ENCODE measurements at regions not wholly inside any gene's neighbourhood (a gene's known extent, or its start where the extent isn't known, plus 50 kb on each side); places are given as distances from the start of the nearest gene placed in this dataset.

DNA sequence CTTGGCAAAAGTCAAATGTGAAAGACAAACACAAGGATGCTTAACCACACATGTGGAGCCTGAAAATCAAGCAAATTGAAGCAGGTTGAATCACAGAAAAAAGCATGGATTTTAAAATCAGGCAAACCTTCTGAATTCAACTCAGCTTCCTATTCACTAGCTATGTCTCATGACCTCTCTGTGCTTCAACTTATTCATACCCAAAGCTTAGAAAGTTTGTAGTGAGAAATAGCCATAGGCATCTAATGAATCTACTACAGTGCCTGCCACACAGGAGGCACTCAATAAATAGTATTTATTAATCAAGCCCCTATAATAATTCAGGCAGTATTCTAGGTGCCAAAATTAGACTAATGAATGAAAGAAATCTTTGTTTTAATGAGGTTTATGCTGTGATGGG lies 112.2 kb upstream of the TNFAIP3 start:
- H3K27ac ChIP-seq (ENCODE audit: low read length) = no peak overlapping the region
- no peaks in the 10 kb centered on the region for H3K9me3 ChIP-seq (ENCODE audit: control insufficient read depth in 1 of 2, low read length in 2 of 2)
- H3K27me3 ChIP-seq (ENCODE audit: low read depth, low read length) = no peaks in the 10 kb centered on the region
- no peaks in the 10 kb centered on the region for H3K36me3 ChIP-seq (ENCODE audit: control insufficient read depth in 1 of 2, insufficient read depth in 2 of 2, low read length in 2 of 2)
- H3K4me1 ChIP-seq (ENCODE audit: control insufficient read depth in 1 of 2, insufficient read depth in 2 of 2, low read length in 2 of 2) = peaks cover 0 to 2% of the 10 kb centered on the region in 2 donors
- no peak overlapping the region for H3K4me3 ChIP-seq (ENCODE audit: low read depth in 1 of 2, low read length in 2 of 2)

GRCh38 chr6:137755284-137755683 lies 111.8 kb upstream of the TNFAIP3 start:
- no peaks in the 10 kb centered on the region for H3K9me3 ChIP-seq (ENCODE audit: control insufficient read depth in 1 of 2, low read length in 2 of 2)
- no peaks in the 10 kb centered on the region for H3K27me3 ChIP-seq (ENCODE audit: low read depth, low read length)
- H3K36me3 ChIP-seq (ENCODE audit: control insufficient read depth in 1 of 2, insufficient read depth in 2 of 2, low read length in 2 of 2) = no peaks in the 10 kb centered on the region
- no peaks in the 10 kb centered on the region for H3K4me1 ChIP-seq (ENCODE audit: control insufficient read depth in 1 of 2, insufficient read depth in 2 of 2, low read length in 2 of 2)
- no peak overlapping the region for H3K4me3 ChIP-seq (ENCODE audit: low read depth in 1 of 2, low read length in 2 of 2)
- no peak overlapping the region for H3K27ac ChIP-seq (ENCODE audit: low read length)

DNA sequence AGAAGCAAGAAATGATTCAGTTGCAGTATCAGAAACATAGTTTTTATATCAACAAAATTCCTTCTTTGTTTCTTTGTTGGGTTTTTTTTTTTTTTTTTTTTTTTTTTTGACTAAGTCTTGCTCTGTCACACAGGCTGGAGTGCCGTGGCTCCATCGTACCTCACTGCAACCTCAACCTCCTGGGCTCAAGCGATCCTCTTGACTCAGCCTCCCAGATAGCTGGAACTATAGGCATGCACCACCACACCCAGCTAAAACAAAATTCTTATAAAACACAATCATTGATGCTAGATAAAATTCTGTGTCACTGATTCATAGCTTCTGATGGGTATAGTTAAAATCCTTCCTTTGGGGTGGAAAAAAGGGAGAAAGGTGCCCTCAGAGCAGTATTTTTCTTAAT lies 110.3 kb upstream of the TNFAIP3 start:
- Histone ChIP-seq H3K27me3 (ENCODE audit: low read depth, low read length) (no peaks in the 10 kb centered on the region), H3K27ac (ENCODE audit: low read length) (no peak overlapping the region), H3K9me3 (ENCODE audit: control insufficient read depth in 1 of 2, low read length in 2 of 2) (no peaks in the 10 kb centered on the region), H3K36me3 (ENCODE audit: control insufficient read depth in 1 of 2, insufficient read depth in 2 of 2, low read length in 2 of 2) (no peaks in the 10 kb centered on the region), H3K4me3 (ENCODE audit: low read depth in 1 of 2, low read length in 2 of 2) (no peak overlapping the region), H3K4me1 (ENCODE audit: control insufficient read depth in 1 of 2, insufficient read depth in 2 of 2, low read length in 2 of 2) (no peaks in the 10 kb centered on the region)

GRCh38 chr6:137758661-137759060 lies 108.4 kb upstream of the TNFAIP3 start:
- H3K9me3 ChIP-seq (ENCODE audit: control insufficient read depth in 1 of 2, low read length in 2 of 2) = no peaks in the 10 kb centered on the region
- H3K27ac ChIP-seq (ENCODE audit: low read length) = no peak overlapping the region
- H3K4me1 ChIP-seq (ENCODE audit: control insufficient read depth in 1 of 2, insufficient read depth in 2 of 2, low read length in 2 of 2) = no peaks in the 10 kb centered on the region
- H3K27me3 ChIP-seq (ENCODE audit: low read depth, low read length) = no peaks in the 10 kb centered on the region
- no peaks in the 10 kb centered on the region for H3K36me3 ChIP-seq (ENCODE audit: control insufficient read depth in 1 of 2, insufficient read depth in 2 of 2, low read length in 2 of 2)
- H3K4me3 ChIP-seq (ENCODE audit: low read depth in 1 of 2, low read length in 2 of 2) = no peak overlapping the region

DNA sequence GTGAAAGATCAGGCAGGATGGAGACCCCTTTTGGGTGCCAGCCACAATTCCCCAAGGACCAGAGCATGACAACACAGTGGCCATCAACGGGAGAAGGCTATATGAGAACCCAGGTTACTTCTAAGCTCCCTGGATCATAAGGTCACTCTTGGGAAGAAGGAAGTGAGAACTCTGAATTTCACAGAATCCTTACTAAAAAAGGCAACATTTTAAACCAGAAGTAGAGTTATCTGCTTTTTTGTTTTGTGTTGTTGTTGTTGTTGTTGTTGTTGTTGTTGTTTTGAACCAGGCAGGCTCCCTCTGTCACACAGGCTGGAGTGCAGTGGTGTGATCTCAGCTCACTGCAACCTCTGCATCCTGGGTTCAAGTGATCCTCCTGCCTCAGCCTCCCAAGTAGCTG lies 107.4 kb upstream of the TNFAIP3 start:
- no peak overlapping the region for H3K27ac ChIP-seq (ENCODE audit: low read length)
- no peaks in the 10 kb centered on the region for H3K9me3 ChIP-seq (ENCODE audit: control insufficient read depth in 1 of 2, low read length in 2 of 2)
- H3K36me3 ChIP-seq (ENCODE audit: control insufficient read depth in 1 of 2, insufficient read depth in 2 of 2, low read length in 2 of 2) = no peaks in the 10 kb centered on the region
- no peak overlapping the region for H3K4me3 ChIP-seq (ENCODE audit: low read depth in 1 of 2, low read length in 2 of 2)
- H3K27me3 ChIP-seq (ENCODE audit: low read depth, low read length) = no peaks in the 10 kb centered on the region
- no peaks in the 10 kb centered on the region for H3K4me1 ChIP-seq (ENCODE audit: control insufficient read depth in 1 of 2, insufficient read depth in 2 of 2, low read length in 2 of 2)

GRCh38 chr6:137761072-137761471 lies 106.0 kb upstream of the TNFAIP3 start:
- no peaks in the 10 kb centered on the region for H3K36me3 ChIP-seq (ENCODE audit: control insufficient read depth in 1 of 2, insufficient read depth in 2 of 2, low read length in 2 of 2)
- no peak overlapping the region for H3K4me3 ChIP-seq (ENCODE audit: low read depth in 1 of 2, low read length in 2 of 2)
- no peaks in the 10 kb centered on the region for H3K27me3 ChIP-seq (ENCODE audit: low read depth, low read length)
- no peaks in the 10 kb centered on the region for H3K4me1 ChIP-seq (ENCODE audit: control insufficient read depth in 1 of 2, insufficient read depth in 2 of 2, low read length in 2 of 2)
- no peak overlapping the region for H3K27ac ChIP-seq (ENCODE audit: low read length)
- H3K9me3 ChIP-seq (ENCODE audit: control insufficient read depth in 1 of 2, low read length in 2 of 2) = no peaks in the 10 kb centered on the region

- no peaks in the 10 kb centered on the region for H3K36me3 ChIP-seq (ENCODE audit: control insufficient read depth in 1 of 2, insufficient read depth in 2 of 2, low read length in 2 of 2)
- H3K9me3 ChIP-seq (ENCODE audit: control insufficient read depth in 1 of 2, low read length in 2 of 2) = no peaks in the 10 kb centered on the region
- H3K4me1 ChIP-seq (ENCODE audit: control insufficient read depth in 1 of 2, insufficient read depth in 2 of 2, low read length in 2 of 2) = no peaks in the 10 kb centered on the region
- no peak overlapping the region for H3K4me3 ChIP-seq (ENCODE audit: low read depth in 1 of 2, low read length in 2 of 2)
- no peak overlapping the region for H3K27ac ChIP-seq (ENCODE audit: low read length)
- no peaks in the 10 kb centered on the region for H3K27me3 ChIP-seq (ENCODE audit: low read depth, low read length)
These were observed 105.6 kb upstream of the TNFAIP3 start for GRCh38 chr6:137761487-137761886.

DNA sequence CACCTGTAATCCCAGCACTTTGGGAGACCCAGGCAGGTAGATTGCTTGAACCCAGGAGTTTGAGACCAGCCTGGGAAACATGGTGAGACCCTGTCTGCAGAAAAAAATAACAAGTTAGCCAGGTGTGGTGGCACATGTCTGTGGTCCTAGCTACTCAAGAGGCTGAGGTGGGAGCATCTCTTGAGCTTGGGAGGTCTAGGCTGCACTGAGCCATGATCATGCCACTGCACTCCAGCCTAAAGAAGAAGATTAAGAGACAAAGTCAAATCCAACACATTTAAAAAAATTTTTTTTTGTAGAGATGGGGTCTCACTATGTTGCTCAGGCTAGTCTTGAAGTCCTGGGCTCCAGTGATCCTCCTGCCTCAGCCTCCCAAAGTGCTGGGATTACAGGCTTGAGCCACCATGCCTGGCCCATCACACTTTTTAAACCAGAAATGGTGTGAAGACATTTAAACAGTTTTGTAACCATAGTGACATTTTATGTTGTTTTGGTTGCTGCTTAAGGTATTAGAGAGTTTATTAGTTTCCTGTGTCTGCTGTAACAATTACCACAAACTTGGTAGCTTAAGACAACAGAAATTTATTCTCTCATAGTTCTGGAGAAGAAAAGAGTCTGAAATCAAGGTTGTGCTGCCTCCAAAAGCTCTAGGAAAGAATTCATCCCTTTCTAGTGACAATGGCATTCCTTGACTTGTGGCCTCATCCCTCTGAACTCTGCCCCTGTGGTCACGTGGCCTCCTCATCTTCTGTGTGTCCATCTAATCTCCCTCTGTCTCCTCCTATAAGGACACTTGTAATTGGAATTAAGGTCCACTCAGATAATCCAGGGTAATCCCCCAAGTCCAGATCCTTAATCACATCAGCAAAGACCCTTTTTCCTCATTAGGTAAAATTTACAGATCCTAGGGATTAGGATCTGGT lies 104.6 kb upstream of the TNFAIP3 start:
- Histone ChIP-seq H3K27ac (ENCODE audit: low read length) (no peak overlapping the region), H3K36me3 (ENCODE audit: control insufficient read depth in 1 of 2, insufficient read depth in 2 of 2, low read length in 2 of 2) (no peaks in the 10 kb centered on the region), H3K27me3 (ENCODE audit: low read depth, low read length) (no peaks in the 10 kb centered on the region), H3K4me3 (ENCODE audit: low read depth in 1 of 2, low read length in 2 of 2) (no peak overlapping the region), H3K4me1 (ENCODE audit: control insufficient read depth in 1 of 2, insufficient read depth in 2 of 2, low read length in 2 of 2) (no peaks in the 10 kb centered on the region), H3K9me3 (ENCODE audit: control insufficient read depth in 1 of 2, low read length in 2 of 2) (no peaks in the 10 kb centered on the region)

DNA sequence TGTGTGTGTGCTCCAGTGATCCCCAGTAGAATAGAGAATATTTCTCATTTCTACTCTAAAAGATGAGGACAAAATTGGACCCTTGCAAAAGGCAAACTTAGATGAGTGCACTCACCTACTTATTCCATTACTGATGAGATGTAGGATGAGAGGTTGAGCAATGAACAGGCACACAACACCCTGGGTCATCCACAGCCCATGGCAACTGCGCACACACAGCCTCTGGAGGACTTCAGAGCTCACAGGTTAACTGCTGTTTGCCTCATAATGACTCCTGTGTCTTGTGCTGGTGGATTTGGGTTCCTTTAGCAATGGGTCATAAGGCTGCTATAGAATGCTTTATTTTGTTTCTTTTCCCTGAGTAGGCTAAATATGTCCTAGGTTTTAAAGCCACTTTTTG lies 103.6 kb upstream of the TNFAIP3 start:
- no peak overlapping the region for H3K4me3 ChIP-seq (ENCODE audit: low read depth in 1 of 2, low read length in 2 of 2)
- H3K4me1 ChIP-seq (ENCODE audit: control insufficient read depth in 1 of 2, insufficient read depth in 2 of 2, low read length in 2 of 2) = no peaks in the 10 kb centered on the region
- H3K36me3 ChIP-seq (ENCODE audit: control insufficient read depth in 1 of 2, insufficient read depth in 2 of 2, low read length in 2 of 2) = no peaks in the 10 kb centered on the region
- no peaks in the 10 kb centered on the region for H3K9me3 ChIP-seq (ENCODE audit: control insufficient read depth in 1 of 2, low read length in 2 of 2)
- H3K27ac ChIP-seq (ENCODE audit: low read length) = no peak overlapping the region
- no peaks in the 10 kb centered on the region for H3K27me3 ChIP-seq (ENCODE audit: low read depth, low read length)

GRCh38 chr6:137763886-137764285 lies 103.2 kb upstream of the TNFAIP3 start:
- Histone ChIP-seq H3K9me3 (ENCODE audit: control insufficient read depth in 1 of 2, low read length in 2 of 2) (no peaks in the 10 kb centered on the region), H3K36me3 (ENCODE audit: control insufficient read depth in 1 of 2, insufficient read depth in 2 of 2, low read length in 2 of 2) (no peaks in the 10 kb centered on the region), H3K4me3 (ENCODE audit: low read depth in 1 of 2, low read length in 2 of 2) (no peak overlapping the region), H3K4me1 (ENCODE audit: control insufficient read depth in 1 of 2, insufficient read depth in 2 of 2, low read length in 2 of 2) (no peaks in the 10 kb centered on the region), H3K27me3 (ENCODE audit: low read depth, low read length) (no peaks in the 10 kb centered on the region), H3K27ac (ENCODE audit: low read length) (no peak overlapping the region)

GRCh38 chr6:137764464-137764863 lies 102.6 kb upstream of the TNFAIP3 start:
- H3K27ac ChIP-seq (ENCODE audit: low read length) = no peak overlapping the region
- no peaks in the 10 kb centered on the region for H3K4me1 ChIP-seq (ENCODE audit: control insufficient read depth in 1 of 2, insufficient read depth in 2 of 2, low read length in 2 of 2)
- no peaks in the 10 kb centered on the region for H3K36me3 ChIP-seq (ENCODE audit: control insufficient read depth in 1 of 2, insufficient read depth in 2 of 2, low read length in 2 of 2)
- no peaks in the 10 kb centered on the region for H3K9me3 ChIP-seq (ENCODE audit: control insufficient read depth in 1 of 2, low read length in 2 of 2)
- no peaks in the 10 kb centered on the region for H3K27me3 ChIP-seq (ENCODE audit: low read depth, low read length)
- H3K4me3 ChIP-seq (ENCODE audit: low read depth in 1 of 2, low read length in 2 of 2) = no peak overlapping the region

DNA sequence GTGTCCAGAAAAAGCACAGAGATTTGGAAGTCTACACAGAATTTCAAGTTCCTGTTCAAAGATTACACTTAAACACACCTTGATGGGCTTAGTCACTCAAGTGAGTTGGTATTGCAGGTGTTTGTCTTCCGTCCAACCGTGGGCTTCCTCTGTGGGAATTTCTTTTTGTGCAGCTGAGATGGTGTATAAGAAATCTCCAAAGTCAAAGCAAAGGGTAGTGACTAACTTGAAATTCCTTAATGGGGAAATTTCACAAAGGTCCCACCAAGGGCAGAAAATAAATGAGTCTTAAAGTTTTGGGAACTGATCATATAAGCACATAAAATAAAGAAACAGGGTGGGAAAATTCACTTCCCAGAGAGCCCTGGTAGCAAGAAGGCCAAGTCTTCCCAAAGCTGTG lies 102.0 kb upstream of the TNFAIP3 start:
- Histone ChIP-seq H3K9me3 (ENCODE audit: control insufficient read depth in 1 of 2, low read length in 2 of 2) (no peaks in the 10 kb centered on the region), H3K36me3 (ENCODE audit: control insufficient read depth in 1 of 2, insufficient read depth in 2 of 2, low read length in 2 of 2) (no peaks in the 10 kb centered on the region), H3K27ac (ENCODE audit: low read length) (no peak overlapping the region), H3K4me1 (ENCODE audit: control insufficient read depth in 1 of 2, insufficient read depth in 2 of 2, low read length in 2 of 2) (no peaks in the 10 kb centered on the region), H3K4me3 (ENCODE audit: low read depth in 1 of 2, low read length in 2 of 2) (no peak overlapping the region), H3K27me3 (ENCODE audit: low read depth, low read length) (no peaks in the 10 kb centered on the region)

All from muscle layer of duodenum (tissue), 2 donors.